Sigmoid colon (tissue), 6 donors: ENCODE measurements at regions not wholly inside any gene's neighbourhood (a gene's known extent, or its start where the extent isn't known, plus 50 kb on each side); places are given as distances from the start of the nearest gene placed in this dataset.

Experiments used
- DNase-seq: peaks from one replicate; pipeline ENCODE4 v3.0.0-alpha.2; 2019
- H3K27ac ChIP-seq, 4 donors: fragments of 200-600 bp; sonication (generic); one replicate each; pipeline ENCODE4 v1.5.1; 2016 to 2019; ENCODE audit warnings: mild to moderate bottlenecking in 1 of 4
- H3K27me3 ChIP-seq, 3 donors: fragments of 200-600 bp; sonication (generic); one replicate each; pipeline ENCODE4 v1.5.1; 2019; ENCODE audit warnings: mild to moderate bottlenecking in 1 of 3
- H3K36me3 ChIP-seq, 4 donors: fragments of 200-600 bp; sonication (generic); one replicate each; pipeline ENCODE4 v1.5.1; 2016 to 2019
- H3K4me1 ChIP-seq, 4 donors: fragments of 200-600 bp; sonication (generic); one replicate each; pipeline ENCODE4 v1.5.1; 2017 to 2019
- H3K4me3 ChIP-seq, 4 donors: fragments of 200-600 bp; sonication (generic); one replicate each; pipeline ENCODE4 v1.5.1; 2017 to 2019; ENCODE audit warnings: mild to moderate bottlenecking in 2 of 4, moderate library complexity in 1 of 4
- H3K9me3 ChIP-seq, 4 donors: fragments of 200-600 bp in 3 of 4; sonication (generic) in 3 of 4; one replicate each; pipeline versions ENCODE4 v1.5.1 to v1.6.1; 2013 to 2019
- EP300 ChIP-seq, 4 donors: sonication (generic); formaldehyde crosslinking; IDR thresholded peaks; one replicate each; pipeline ENCODE4 v1.6.1; 2017; ENCODE audit warnings: antibody characterized with exemption in 4 of 4
- POLR2A ChIP-seq, 2 donors: fragments of 450-650 bp; IDR thresholded peaks; one replicate each; pipeline ENCODE4 v1.6.1; 2016; ENCODE audit warnings: antibody characterized with exemption in 2 of 2, mild to moderate bottlenecking in 2 of 2, moderate library complexity in 2 of 2
- POLR2AphosphoS5 ChIP-seq, 4 donors: sonication (generic); formaldehyde crosslinking; IDR thresholded peaks; one replicate each; pipeline ENCODE4 v1.6.1; 2017; ENCODE audit warnings: antibody characterized with exemption in 4 of 4
- WGBS, 2 donors: extraction: QIAGEN DNeasy Blood & Tissue Kit; methylation state at CpG; one replicate each; pipeline ENCODE4 v1.1.7; 2013; 5-methylcytosine and 5-hydroxymethylcytosine counted together
- intact Hi-C: fragments of 100-400 bp; cut with DNase I; formaldehyde crosslinking; loops from one replicate; pipeline ENCODE4 v1.15.1; 2023
- TF ChIP-seq, protein P1 (sequence below), 4 experiments: fragments of 450-650 bp in 3 of 4; fragments of 200-600 bp in 1 of 4; IDR thresholded peaks; one replicate each; pipeline ENCODE4 v1.5.1; 2016 to 2019; ENCODE audit warnings: antibody characterized with exemption in 4 of 4, mild to moderate bottlenecking in 3 of 4, moderate library complexity in 2 of 4
- donor health status: healthy with polysubstance abuse.
- donor health status: healthy.

DNA sequence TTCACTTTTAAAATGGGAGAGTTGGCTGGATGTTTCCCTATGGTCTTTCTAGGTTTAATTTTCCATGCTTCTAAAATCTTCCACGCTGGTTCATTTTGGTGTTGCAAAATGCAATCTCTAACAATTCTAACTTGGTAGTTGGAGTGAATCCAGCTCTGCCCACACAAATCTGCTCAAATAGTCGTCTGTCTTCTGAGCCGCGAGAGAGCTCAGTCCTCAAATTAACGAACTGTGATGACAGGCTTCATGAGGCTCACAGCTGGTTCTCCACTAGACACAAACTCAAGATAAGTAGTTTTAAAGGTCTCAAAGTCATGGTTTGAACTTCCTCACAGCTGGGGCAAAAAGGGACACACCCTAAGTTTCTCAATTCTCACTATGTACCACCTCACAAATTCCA, 178.6 kb upstream of the LYSMD4 start:
- H3K27me3 ChIP-seq: no peaks in the 10 kb centered on the region
- intact Hi-C loops: no loop called here
- no peaks in the 10 kb centered on the region for H3K9me3 ChIP-seq
- peaks cover 0 to 3% (median 0%) of the 10 kb centered on the region in 4 donors for H3K4me1 ChIP-seq
- no peak overlapping the region for H3K27ac ChIP-seq
- no peak overlapping the region for H3K4me3 ChIP-seq
- no peak for DNase-seq
- 58 to 63% methylated on average over 5 of the region's 5 CpGs for WGBS, 2 donors
- TF ChIP-seq POLR2A (IDR thresholded peaks at IDR 0.05) (no peak), EP300 (IDR thresholded peaks at IDR 0.05) (no peak), POLR2AphosphoS5 (IDR thresholded peaks at IDR 0.05) (no peak)
- TF ChIP-seq, protein P1, sequence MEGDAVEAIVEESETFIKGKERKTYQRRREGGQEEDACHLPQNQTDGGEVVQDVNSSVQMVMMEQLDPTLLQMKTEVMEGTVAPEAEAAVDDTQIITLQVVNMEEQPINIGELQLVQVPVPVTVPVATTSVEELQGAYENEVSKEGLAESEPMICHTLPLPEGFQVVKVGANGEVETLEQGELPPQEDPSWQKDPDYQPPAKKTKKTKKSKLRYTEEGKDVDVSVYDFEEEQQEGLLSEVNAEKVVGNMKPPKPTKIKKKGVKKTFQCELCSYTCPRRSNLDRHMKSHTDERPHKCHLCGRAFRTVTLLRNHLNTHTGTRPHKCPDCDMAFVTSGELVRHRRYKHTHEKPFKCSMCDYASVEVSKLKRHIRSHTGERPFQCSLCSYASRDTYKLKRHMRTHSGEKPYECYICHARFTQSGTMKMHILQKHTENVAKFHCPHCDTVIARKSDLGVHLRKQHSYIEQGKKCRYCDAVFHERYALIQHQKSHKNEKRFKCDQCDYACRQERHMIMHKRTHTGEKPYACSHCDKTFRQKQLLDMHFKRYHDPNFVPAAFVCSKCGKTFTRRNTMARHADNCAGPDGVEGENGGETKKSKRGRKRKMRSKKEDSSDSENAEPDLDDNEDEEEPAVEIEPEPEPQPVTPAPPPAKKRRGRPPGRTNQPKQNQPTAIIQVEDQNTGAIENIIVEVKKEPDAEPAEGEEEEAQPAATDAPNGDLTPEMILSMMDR (IDR thresholded peaks at IDR 0.05): no peak
- no peaks in the 10 kb centered on the region for H3K36me3 ChIP-seq

DNA sequence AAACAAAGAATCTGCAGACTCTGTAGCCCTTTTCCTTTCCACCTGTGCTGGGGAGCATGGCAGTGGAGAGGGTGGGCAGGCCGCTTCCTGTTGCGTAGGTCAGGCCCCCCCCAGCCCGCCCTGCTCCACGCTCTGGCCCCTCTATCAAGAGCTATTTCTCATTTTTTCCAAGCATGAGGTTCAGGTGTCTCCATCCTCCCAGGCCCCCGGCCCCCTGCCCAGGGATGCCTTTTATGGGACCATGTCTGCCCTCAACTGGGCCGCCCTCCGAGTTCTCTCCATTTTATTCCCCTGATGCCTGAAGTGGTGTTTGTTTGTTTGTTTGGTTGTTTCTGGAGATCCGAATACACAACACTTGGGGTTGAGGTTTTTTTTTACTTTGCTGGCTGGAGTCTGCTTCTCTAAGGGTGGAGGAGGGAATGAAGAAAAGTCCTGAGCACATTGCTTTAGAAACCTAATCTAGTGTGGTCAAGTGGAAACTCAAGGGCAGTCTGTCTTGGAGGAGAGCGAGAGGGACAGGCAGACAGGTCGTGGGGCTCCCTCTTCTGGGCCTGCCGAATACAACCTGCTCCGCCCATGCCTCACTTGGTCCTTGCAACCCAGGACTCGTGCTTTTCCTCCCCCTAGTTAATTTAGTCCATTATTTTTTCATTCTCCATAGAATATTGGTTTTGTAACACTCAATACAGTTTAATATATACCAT, 176.5 kb upstream of the LYSMD4 start:
- no peak overlapping the region for H3K4me3 ChIP-seq
- intact Hi-C loops: no loop called here
- 64 to 80% methylated on average over 13 of the region's 13 CpGs for WGBS, 2 donors

DNA sequence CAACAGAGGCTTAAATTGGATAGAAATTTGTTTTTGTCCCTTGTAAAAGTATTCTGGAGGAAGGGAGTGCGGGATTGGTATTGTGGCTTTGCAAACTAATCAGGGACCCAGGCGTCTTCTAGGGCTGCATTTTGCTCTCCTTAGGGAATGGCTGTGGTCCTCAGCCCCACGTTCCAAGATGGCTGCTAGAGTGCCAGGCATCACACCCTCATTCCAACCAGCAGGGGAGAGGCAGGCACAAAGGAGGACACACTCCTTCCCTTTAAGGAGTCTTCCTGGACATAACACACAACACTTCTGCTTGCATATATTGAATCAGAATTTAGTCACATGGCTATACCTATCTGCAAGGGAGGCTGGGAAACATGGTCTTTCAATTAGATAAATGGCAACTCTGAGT, 174.5 kb upstream of the LYSMD4 start:
- H3K36me3 ChIP-seq: no peaks in the 10 kb centered on the region
- no peaks in the 10 kb centered on the region for H3K4me1 ChIP-seq
- no peak overlapping the region for H3K4me3 ChIP-seq
- TF ChIP-seq POLR2AphosphoS5 (IDR thresholded peaks at IDR 0.05) (no peak), POLR2A (IDR thresholded peaks at IDR 0.05) (no peak), EP300 (IDR thresholded peaks at IDR 0.05) (no peak)
- TF ChIP-seq, protein P1 (IDR thresholded peaks at IDR 0.05): no peak
- WGBS, 2 donors: 86 to 89% methylated on average over 3 of the region's 3 CpGs
- H3K27me3 ChIP-seq: no peaks in the 10 kb centered on the region
- H3K9me3 ChIP-seq: no peaks in the 10 kb centered on the region
- intact Hi-C loops: no loop called here
- H3K27ac ChIP-seq: no peak overlapping the region
- no peak for DNase-seq

More for the DNA sequence above, 176.5 kb upstream of the LYSMD4 start:
- Histone ChIP-seq H3K4me1 (peaks cover 0 to 3% (median 0%) of the 10 kb centered on the region in 4 donors), H3K9me3 (no peaks in the 10 kb centered on the region), H3K27ac (no peak overlapping the region), H3K36me3 (no peaks in the 10 kb centered on the region), H3K27me3 (no peaks in the 10 kb centered on the region)
- TF ChIP-seq, protein P1 (IDR thresholded peaks at IDR 0.05): no peak
- no peak for TF ChIP-seq POLR2AphosphoS5 (IDR thresholded peaks at IDR 0.05)
- DNase-seq: no peak

DNA sequence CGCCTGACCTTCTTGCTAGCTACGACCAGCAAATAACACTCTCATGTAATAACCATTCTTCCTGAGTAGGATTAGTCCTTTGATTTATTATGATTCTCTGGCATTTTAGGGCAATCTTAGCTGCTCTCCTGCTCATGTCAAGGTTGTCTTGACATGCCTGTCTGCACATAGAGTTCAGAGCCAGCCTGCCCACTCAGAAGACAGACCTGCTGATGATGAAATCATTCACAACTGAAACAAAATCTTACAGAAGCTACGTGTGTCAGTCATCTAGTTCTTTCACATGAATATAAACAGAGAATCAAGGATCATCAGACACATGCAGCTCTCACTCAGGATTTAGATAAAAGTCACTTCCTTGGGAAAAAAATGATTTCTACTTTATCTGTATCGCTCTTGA, 173.6 kb upstream of the LYSMD4 start:
- no peaks in the 10 kb centered on the region for H3K4me1 ChIP-seq
- 81 to 87% methylated on average over 4 of the region's 4 CpGs for WGBS, 2 donors
- no peak overlapping the region for H3K27ac ChIP-seq
- H3K27me3 ChIP-seq: no peaks in the 10 kb centered on the region
- H3K36me3 ChIP-seq: no peaks in the 10 kb centered on the region
- no peak for DNase-seq
- no peaks in the 10 kb centered on the region for H3K9me3 ChIP-seq
- no peak overlapping the region for H3K4me3 ChIP-seq
- intact Hi-C loops: no loop called here
- no peak for TF ChIP-seq POLR2AphosphoS5 (IDR thresholded peaks at IDR 0.05)
- no peak for TF ChIP-seq EP300 (IDR thresholded peaks at IDR 0.05)
- TF ChIP-seq POLR2A (IDR thresholded peaks at IDR 0.05): no peak
- TF ChIP-seq, protein P1 (IDR thresholded peaks at IDR 0.05): no peak

DNA sequence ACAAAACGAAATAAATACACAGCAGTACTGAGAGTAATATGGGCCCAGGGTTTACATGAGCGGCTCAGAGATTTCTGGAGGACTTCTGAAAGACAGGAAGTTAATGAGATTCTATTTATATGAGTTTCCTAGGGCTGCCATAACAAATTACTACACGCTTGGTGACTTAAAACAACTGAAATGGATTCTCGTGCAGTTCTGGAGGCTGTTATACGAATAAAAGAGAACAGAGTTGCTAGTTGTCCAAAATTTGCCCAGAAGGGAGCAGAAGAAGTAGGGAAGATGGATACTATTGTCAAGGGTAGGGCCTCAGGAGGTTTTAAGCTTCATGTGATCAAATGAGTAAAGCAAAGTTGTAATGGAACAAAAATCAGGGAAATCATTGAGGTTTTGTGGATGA, 173.1 kb upstream of the LYSMD4 start:
- H3K4me3 ChIP-seq: no peak overlapping the region
- no peaks in the 10 kb centered on the region for H3K4me1 ChIP-seq
- H3K27ac ChIP-seq: no peak overlapping the region
- no peaks in the 10 kb centered on the region for H3K9me3 ChIP-seq
- H3K27me3 ChIP-seq: no peaks in the 10 kb centered on the region
- intact Hi-C loops: no loop called here
- 78 to 79% methylated on average over 5 of the region's 5 CpGs for WGBS, 2 donors
- DNase-seq: no peak
- no peaks in the 10 kb centered on the region for H3K36me3 ChIP-seq
- no peak for TF ChIP-seq EP300 (IDR thresholded peaks at IDR 0.05)
- TF ChIP-seq POLR2AphosphoS5 (IDR thresholded peaks at IDR 0.05): no peak
- TF ChIP-seq POLR2A (IDR thresholded peaks at IDR 0.05): no peak
- TF ChIP-seq, protein P1 (IDR thresholded peaks at IDR 0.05): no peak
